ENCODE measurements at regions not wholly inside any gene's neighbourhood (a gene's known extent, or its start where the extent isn't known, plus 50 kb on each side); places are given as distances from the start of the nearest gene placed in this dataset.
"Not testable (repeated sequence)": the region's sequence is repeated elsewhere in the genome, so short reads cannot be mapped to it uniquely, and the experiment has no call there.

GRCh38 chr3:194868831-194869230 is 183.1 kb downstream of the FAM43A start:
- DNase-seq, result no peak

GRCh38 chr3:194869482-194870169 is 183.9 kb downstream of the FAM43A start:
- no peak for DNase-seq

GRCh38 chr3:194870394-194871110 is 184.9 kb downstream of the FAM43A start:
- no peak for DNase-seq

GRCh38 chr3:194871143-194871863 is 185.6 kb downstream of the FAM43A start:
- no peak for DNase-seq

GRCh38 chr3:194871864-194872668 is 186.4 kb downstream of the FAM43A start:
- no peak for DNase-seq

GRCh38 chr3:194872669-194872977 is 186.9 kb downstream of the FAM43A start:
- no peak for DNase-seq

- DNase-seq, result not testable (repeated sequence)
Observed at GRCh38 chr3:194873474-194873873, 187.8 kb downstream of the FAM43A start.

GRCh38 chr3:194874206-194874605 is 188.5 kb downstream of the FAM43A start:
- no peak for DNase-seq

- no peak for DNase-seq
Observed at GRCh38 chr3:194874783-194875182, 189.1 kb downstream of the FAM43A start.

- DNase-seq, result no peak
Observed at GRCh38 chr3:194875581-194876402, 190.1 kb downstream of the FAM43A start.

- DNase-seq, result no peak
Observed at GRCh38 chr3:194876403-194877095, 190.9 kb downstream of the FAM43A start.

GRCh38 chr3:194877291-194878119 is 191.8 kb downstream of the FAM43A start:
- DNase-seq, result no peak

- no peak for DNase-seq
Observed at GRCh38 chr3:194879126-194879877, 193.6 kb downstream of the FAM43A start.

- peak; percentile 49 for DNase-seq
Observed at GRCh38 chr3:194879991-194880939, 194.6 kb downstream of the FAM43A start.

- DNase-seq, result no peak
Observed at GRCh38 chr3:194880940-194881925, 195.6 kb downstream of the FAM43A start.

- DNase-seq, result no peak
Observed at GRCh38 chr3:194884649-194885315, 199.1 kb downstream of the FAM43A start.

GRCh38 chr3:194885766-194886165 is 200.1 kb downstream of the FAM43A start:
- no peak for DNase-seq

Measured in NCI-H1436 (cell line).